IMR-90 (cell line): ENCODE measurements at regions not wholly inside any gene's neighbourhood (a gene's known extent, or its start where the extent isn't known, plus 50 kb on each side); places are given as distances from the start of the nearest gene placed in this dataset.

Source experiments
- ATAC-seq: fragments of 200-7000 bp; cut with Tn5 transposase; 2 replicates; pipeline ENCODE4 v1.9.1; 2020; ENCODE audit warnings: low read depth, mild to moderate bottlenecking, moderate library complexity
- BruUV-seq: library from RNA; stranded (reverse); fragments of 400-500 nt; replicated peaks from 2 replicates; lab custom pipeline; 2021; lab: Mats Ljungman, UMichigan
- CTCF ChIA-PET: fragments of 300-600 bp; formaldehyde crosslinking; extraction: SDS; loops from one replicate; lab custom pipeline; 2021; ENCODE audit warnings: antibody characterized with exemption; lab: Yijun Ruan, JAX
- POLR2A ChIA-PET: fragments of 300-600 bp; sonication (Branson Sonifier 250); formaldehyde crosslinking; loops from one replicate; lab custom pipeline; 2022; ENCODE audit warnings: antibody characterized with exemption; ENCODE audit not compliant: unreplicated experiment; lab: Charles Lee
- DNase-seq: peaks from one replicate; pipeline ENCODE4 v3.0.0; 2013
- H2AFZ ChIP-seq: replicated peaks from 2 replicates; pipeline ENCODE3; 2013; ENCODE audit warnings: low read length, mild to moderate bottlenecking; ENCODE audit not compliant: poor library complexity
- H2AK5ac ChIP-seq: 2 replicates; pipeline ENCODE4 v1.6.1; 2013; ENCODE audit warnings: low read depth, low read length, inconsistent platforms
- H2AK9ac ChIP-seq: replicated peaks from 2 replicates; pipeline ENCODE3; 2013; ENCODE audit warnings: mild to moderate bottlenecking, low read depth, low read length, moderate library complexity; ENCODE audit not compliant: poor library complexity
- H2BK120ac ChIP-seq: 2 replicates; pipeline ENCODE4 v1.6.1; 2013; ENCODE audit warnings: low read depth, low read length, inconsistent platforms
- H2BK15ac ChIP-seq: 3 replicates; pipeline ENCODE4 v1.6.1; 2013; ENCODE audit warnings: low read depth, low read length, inconsistent platforms
- H2BK20ac ChIP-seq: 2 replicates; pipeline ENCODE4 v1.6.1; 2013; ENCODE audit warnings: low read depth, mild to moderate bottlenecking, inconsistent platforms, low read length, moderate library complexity
- H2BK5ac ChIP-seq: 2 replicates; pipeline ENCODE4 v1.6.1; 2013; ENCODE audit warnings: mild to moderate bottlenecking, low read depth, low read length, inconsistent platforms; ENCODE audit not compliant: poor library complexity, severe bottlenecking
- H3K14ac ChIP-seq: replicated peaks from 2 replicates; pipeline ENCODE4 v1.6.1; 2013; ENCODE audit warnings: low read depth, low read length, inconsistent platforms
- H3K18ac ChIP-seq: 2 replicates; pipeline ENCODE4 v1.6.1; 2013; ENCODE audit warnings: low read depth, low read length, control low read depth
- H3K23ac ChIP-seq: 2 replicates; pipeline ENCODE4 v1.6.1; 2013; ENCODE audit warnings: low read depth, low read length, inconsistent platforms
- H3K27ac ChIP-seq: 2 replicates; pipeline ENCODE4 v1.5.1; 2013; ENCODE audit warnings: mild to moderate bottlenecking, control low read depth, low read length; ENCODE audit not compliant: insufficient read depth
- H3K27me3 ChIP-seq: 2 replicates; pipeline ENCODE4 v1.6.1; 2013; ENCODE audit warnings: low read length; ENCODE audit not compliant: control insufficient read depth, insufficient read depth
- H3K36me3 ChIP-seq: 2 replicates; pipeline ENCODE4 v1.6.1; 2013; ENCODE audit warnings: low read length, mixed read lengths; ENCODE audit not compliant: control insufficient read depth, insufficient read depth
- H3K4ac ChIP-seq: 2 replicates; pipeline ENCODE4 v1.6.1; 2013; ENCODE audit warnings: low read depth, low read length, inconsistent platforms
- H3K4me1 ChIP-seq: 2 replicates; pipeline ENCODE4 v1.6.1; 2013; ENCODE audit warnings: low read length, mixed read lengths; ENCODE audit not compliant: control insufficient read depth, insufficient read depth
- H3K4me2 ChIP-seq: 2 replicates; pipeline ENCODE4 v1.6.1; 2013; ENCODE audit warnings: low read depth, mild to moderate bottlenecking, control low read depth, low read length, moderate library complexity
- H3K4me3 ChIP-seq: 2 replicates; pipeline ENCODE4 v1.5.1; 2013; ENCODE audit warnings: low read depth, mild to moderate bottlenecking, control low read depth, low read length, moderate library complexity; ENCODE audit not compliant: insufficient read depth
- H3K56ac ChIP-seq: 2 replicates; pipeline ENCODE4 v1.6.1; 2013; ENCODE audit warnings: low read length, inconsistent platforms; ENCODE audit not compliant: insufficient read depth; ENCODE audit errors: extremely low read depth
- H3K79me1 ChIP-seq, 2 experiments: 2 replicates each; pipeline ENCODE4 v1.6.1; 2013; ENCODE audit warnings: low read length in 2 of 2, inconsistent platforms in 1 of 2, low read depth in 1 of 2
- H3K9ac ChIP-seq: 2 replicates; pipeline ENCODE4 v1.6.1; 2013; ENCODE audit warnings: low read depth, low read length, control low read depth
- H3K9me1 ChIP-seq: 2 replicates; pipeline ENCODE4 v1.6.1; 2013; ENCODE audit warnings: low read length, inconsistent platforms; ENCODE audit not compliant: insufficient read depth
- H3K9me3 ChIP-seq: 2 replicates; pipeline ENCODE4 v1.6.1; 2013; ENCODE audit warnings: low read length; ENCODE audit not compliant: control insufficient read depth, insufficient read depth
- H4K20me1 ChIP-seq: 2 replicates; pipeline ENCODE4 v1.6.1; 2013; ENCODE audit warnings: low read length, inconsistent platforms; ENCODE audit not compliant: insufficient read depth
- H4K5ac ChIP-seq: 2 replicates; pipeline ENCODE4 v1.6.1; 2013; ENCODE audit warnings: mild to moderate bottlenecking, low read depth, low read length, control low read depth
- H4K8ac ChIP-seq, 2 experiments: 2 replicates each; pipeline ENCODE4 v1.6.1; 2013; ENCODE audit warnings: low read depth in 2 of 2, low read length in 2 of 2, control low read depth in 1 of 2, inconsistent platforms in 1 of 2
- H4K91ac ChIP-seq: 2 replicates; pipeline ENCODE4 v1.6.1; 2013; ENCODE audit warnings: low read depth, low read length, inconsistent platforms; ENCODE audit not compliant: insufficient read depth
- BHLHE40 ChIP-seq: fragments of 150-350 bp; IDR thresholded peaks from 2 replicates; pipeline ENCODE4 v1.6.1; 2016; ENCODE audit warnings: mild to moderate bottlenecking, low read depth, low read length
- MAFK ChIP-seq: IDR thresholded peaks from 2 replicates; pipeline ENCODE4 v1.6.1; 2012; ENCODE audit warnings: low read depth, low read length, improper control_type of control experiment
- SMC3 ChIP-seq: fragments of 150-350 bp; IDR thresholded peaks from 2 replicates; pipeline ENCODE4 v1.6.1; 2016; ENCODE audit warnings: low read depth, mild to moderate bottlenecking, antibody characterized with exemption, low read length, moderate library complexity
- WGBS, 2 experiments: methylation state at CpG; one replicate each; pipeline versions ENCODE4 v1.1.5 to v1.1.7; 2013; ENCODE audit warnings: missing lambda C conversion rate in 2 of 2; ENCODE audit not compliant: insufficient read length in 1 of 2; ENCODE audit errors: extremely low coverage in 2 of 2; 5-methylcytosine and 5-hydroxymethylcytosine counted together
- dilution Hi-C: fragments of 300-500 bp; cut with HindIII; formaldehyde crosslinking; loops from one replicate; pipeline ENCODE4 v1.14.3; 2018; ENCODE audit warnings: low sequenced_read_pairs; ENCODE audit not compliant: unreplicated experiment
- in situ Hi-C: fragments of 300-500 bp; cut with MboI; formaldehyde crosslinking; loops from 3 replicates; pipeline ENCODE4 v1.14.3; 2019; ENCODE audit warnings: low sequenced_read_pairs, inconsistent platforms, mixed read lengths
- intact Hi-C: fragments of 100-400 bp; cut with micrococcal nuclease; formaldehyde crosslinking; loops from 2 replicates; pipeline ENCODE4 v1.10.0; 2022

DNA sequence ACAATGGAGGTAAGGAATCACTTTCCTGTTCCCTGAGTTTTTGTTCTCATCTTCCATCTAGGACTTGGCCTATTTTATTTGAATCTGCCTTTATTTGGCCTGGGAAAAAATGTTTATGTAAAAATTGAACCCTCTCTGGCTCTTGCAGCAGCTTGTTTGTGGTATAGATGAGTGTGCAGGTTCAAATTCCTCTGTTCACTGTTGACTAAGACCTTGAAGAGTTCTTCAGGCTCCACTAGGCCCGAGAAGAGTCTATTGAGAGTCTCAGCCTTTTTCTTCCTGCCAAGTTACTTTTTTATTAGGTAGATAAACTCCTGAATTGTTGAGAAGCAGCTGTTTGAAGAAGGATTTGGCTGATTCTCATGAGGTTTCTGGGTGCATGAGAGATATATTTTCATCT, 248.8 kb upstream of the ADGRL2 start:
- H3K4ac ChIP-seq = no peak overlapping the region
- in situ Hi-C loops = loop anchor here (10.0 kb wide), 1 partner anchor 203 kb away; no protein-coding TSS in a partner anchor
- WGBS, 2 experiments = no CpG with 5 or more reads among the region's 1 CpG
- no peak overlapping the region for H3K56ac ChIP-seq
- CTCF ChIA-PET = interaction anchor here (0.6 kb wide), 1 partner anchor 132 kb away, joined by 3 read pairs; no protein-coding TSS in a partner anchor
- no peaks in the 10 kb centered on the region for H3K36me3 ChIP-seq
- H2BK15ac ChIP-seq = no peak overlapping the region
- H3K9me1 ChIP-seq = no peaks in the 10 kb centered on the region
- H2AK5ac ChIP-seq = no peak overlapping the region
- no peak overlapping the region for H3K9ac ChIP-seq
- TF ChIP-seq BHLHE40 (no peak), MAFK (no peak), SMC3 (no peak)
- no peak overlapping the region for H3K4me3 ChIP-seq
- H3K23ac ChIP-seq = no peak overlapping the region
- no peak overlapping the region for H2BK20ac ChIP-seq
- no peaks in the 10 kb centered on the region for H4K20me1 ChIP-seq
- intact Hi-C loops = no loop called here
- H4K91ac ChIP-seq = no peak overlapping the region
- ATAC-seq (no peak), DNase-seq (no peak)
- no TSS peak for BruUV-seq
- H2AK9ac ChIP-seq = no peak overlapping the region
- H3K79me1 ChIP-seq = no peaks in the 10 kb centered on the region
- no peak overlapping the region for H3K18ac ChIP-seq
- H3K14ac ChIP-seq = no peak overlapping the region
- no peak overlapping the region for H2BK5ac ChIP-seq
- no peak overlapping the region for H4K8ac ChIP-seq
- H2BK120ac ChIP-seq = no peak overlapping the region
- dilution Hi-C loops = no loop called here
- H3K27ac ChIP-seq = no peak overlapping the region
- H3K9me3 ChIP-seq = no peaks in the 10 kb centered on the region
- no peaks in the 10 kb centered on the region for H3K4me1 ChIP-seq
- no peak overlapping the region for H2AFZ ChIP-seq
- H3K27me3 ChIP-seq = no peaks in the 10 kb centered on the region
- no peak overlapping the region for H4K5ac ChIP-seq
- H3K4me2 ChIP-seq = no peak overlapping the region
- POLR2A ChIA-PET = no interaction called here
